ENCODE measurements at regions not wholly inside any gene's neighbourhood (a gene's known extent, or its start where the extent isn't known, plus 50 kb on each side); places are given as distances from the start of the nearest gene placed in this dataset.

GRCh38 chrX:39679497-39680157 is 418.1 kb downstream of the BCOR start:
- TF ChIP-seq MZF1 (tag by site-specific recombination; IDR thresholded peaks at IDR 0.05; ENCODE audit: borderline replicate concordance) (no peak), AEBP2 (tag by site-specific recombination; IDR thresholded peaks at IDR 0.05; ENCODE audit: borderline replicate concordance) (no peak), CTCF (tag by site-specific recombination; IDR thresholded peaks at IDR 0.05) (no peak), ZNF114 (tag by site-specific recombination; IDR thresholded peaks at IDR 0.05) (no peak), ZBTB1 (tag by site-specific recombination; IDR thresholded peaks at IDR 0.05) (no peak), ZNF585B (tag by site-specific recombination; IDR thresholded peaks at IDR 0.05) (no peak), ZNF785 (tag by site-specific recombination; IDR thresholded peaks at IDR 0.05) (no peak), WT1 (tag by site-specific recombination; IDR thresholded peaks at IDR 0.05) (no peak), TCF7L2 (IDR thresholded peaks at IDR 0.05; ENCODE audit: borderline replicate concordance, low read depth, low read length) (no peak), ZNF707 (tag by site-specific recombination; IDR thresholded peaks at IDR 0.05) (no peak), YY1 (tag by site-specific recombination; IDR thresholded peaks at IDR 0.05) (no peak), REPIN1 (tag by site-specific recombination; IDR thresholded peaks at IDR 0.05; ENCODE audit: low read depth) (no peak), GFI1B (tag by site-specific recombination; IDR thresholded peaks at IDR 0.05) (no peak), ZNF335 (tag by site-specific recombination; conservative IDR thresholded peaks at IDR 0.05) (no peak)

Data from HEK293 (cell line).